AG09319 (cell line): ENCODE measurements at regions not wholly inside any gene's neighbourhood (a gene's known extent, or its start where the extent isn't known, plus 50 kb on each side); places are given as distances from the start of the nearest gene placed in this dataset.

Source experiments
- DNase-seq: peaks from one replicate; pipeline ENCODE4 v3.0.0-alpha.2; 2010; ENCODE audit warnings: low read depth; ENCODE audit errors: extremely low read depth
- TF ChIP-seq, protein P1 (sequence below): IDR thresholded peaks from 2 replicates; pipeline ENCODE4 v1.5.1; 2011; ENCODE audit warnings: low read depth, mild to moderate bottlenecking, inconsistent platforms, low read length, moderate library complexity

DNA sequence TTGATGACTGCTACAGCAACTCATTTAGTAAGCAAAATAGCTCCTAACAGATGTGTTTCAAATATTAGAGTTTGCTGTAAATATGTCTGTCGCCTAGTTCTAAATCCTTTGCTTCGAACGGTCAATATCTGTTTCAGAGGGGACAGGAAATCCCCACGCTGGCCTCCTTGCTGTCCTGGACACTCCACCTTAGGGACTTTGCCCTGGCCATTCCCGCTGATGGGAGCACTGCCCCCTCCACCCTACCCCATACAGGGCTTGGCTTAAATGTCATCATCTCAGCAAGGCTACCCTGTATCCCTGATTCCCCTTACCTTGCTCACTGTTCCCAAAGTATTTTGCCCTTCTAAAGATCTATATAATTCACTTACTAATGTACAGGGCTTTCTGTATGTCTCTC lies 86.1 kb upstream of the HIVEP3 start:
- TF ChIP-seq, protein P1, sequence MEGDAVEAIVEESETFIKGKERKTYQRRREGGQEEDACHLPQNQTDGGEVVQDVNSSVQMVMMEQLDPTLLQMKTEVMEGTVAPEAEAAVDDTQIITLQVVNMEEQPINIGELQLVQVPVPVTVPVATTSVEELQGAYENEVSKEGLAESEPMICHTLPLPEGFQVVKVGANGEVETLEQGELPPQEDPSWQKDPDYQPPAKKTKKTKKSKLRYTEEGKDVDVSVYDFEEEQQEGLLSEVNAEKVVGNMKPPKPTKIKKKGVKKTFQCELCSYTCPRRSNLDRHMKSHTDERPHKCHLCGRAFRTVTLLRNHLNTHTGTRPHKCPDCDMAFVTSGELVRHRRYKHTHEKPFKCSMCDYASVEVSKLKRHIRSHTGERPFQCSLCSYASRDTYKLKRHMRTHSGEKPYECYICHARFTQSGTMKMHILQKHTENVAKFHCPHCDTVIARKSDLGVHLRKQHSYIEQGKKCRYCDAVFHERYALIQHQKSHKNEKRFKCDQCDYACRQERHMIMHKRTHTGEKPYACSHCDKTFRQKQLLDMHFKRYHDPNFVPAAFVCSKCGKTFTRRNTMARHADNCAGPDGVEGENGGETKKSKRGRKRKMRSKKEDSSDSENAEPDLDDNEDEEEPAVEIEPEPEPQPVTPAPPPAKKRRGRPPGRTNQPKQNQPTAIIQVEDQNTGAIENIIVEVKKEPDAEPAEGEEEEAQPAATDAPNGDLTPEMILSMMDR: no peak
- no peak for DNase-seq

DNA sequence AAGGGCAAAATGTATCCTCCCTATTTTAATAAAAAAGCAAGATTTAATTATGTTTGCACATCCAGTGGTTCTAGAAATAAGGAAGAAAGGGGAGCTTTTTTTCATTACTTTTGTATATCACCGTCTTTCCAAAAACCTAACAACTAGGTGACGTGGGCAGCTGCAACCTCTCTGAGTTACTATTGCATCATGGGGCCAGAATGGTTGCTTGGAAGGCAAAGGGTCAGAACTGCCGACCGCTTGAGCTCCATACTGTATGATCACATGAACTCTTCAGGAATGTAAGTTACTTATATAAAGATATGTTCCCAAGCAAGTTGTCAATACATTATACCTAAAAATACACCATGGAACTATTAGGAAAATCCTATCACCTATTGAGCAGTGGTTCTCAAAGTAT lies 85.6 kb upstream of the HIVEP3 start:
- TF ChIP-seq, protein P1: no peak
- DNase-seq: no peak

DNA sequence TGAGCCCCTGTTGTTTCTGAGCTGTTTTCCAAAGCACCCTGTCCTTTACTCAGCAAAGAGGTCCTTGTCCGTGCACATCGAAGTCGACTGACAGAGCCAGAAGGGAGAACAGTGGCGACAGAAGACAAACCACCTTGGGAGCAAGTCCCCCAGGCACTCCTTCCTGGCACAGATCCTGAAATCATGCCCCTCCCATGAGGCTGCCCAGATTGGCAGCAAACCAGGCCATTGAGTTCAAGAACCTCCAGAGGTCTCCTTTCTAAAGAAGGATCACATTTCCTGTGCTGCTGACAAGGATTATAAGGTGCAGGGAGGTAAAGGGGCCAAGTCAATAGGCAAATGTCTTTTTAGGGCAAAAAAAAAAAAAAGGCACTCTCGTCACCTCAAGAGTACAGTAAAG lies 84.7 kb upstream of the HIVEP3 start:
- TF ChIP-seq, protein P1: no peak
- DNase-seq: no peak

DNA sequence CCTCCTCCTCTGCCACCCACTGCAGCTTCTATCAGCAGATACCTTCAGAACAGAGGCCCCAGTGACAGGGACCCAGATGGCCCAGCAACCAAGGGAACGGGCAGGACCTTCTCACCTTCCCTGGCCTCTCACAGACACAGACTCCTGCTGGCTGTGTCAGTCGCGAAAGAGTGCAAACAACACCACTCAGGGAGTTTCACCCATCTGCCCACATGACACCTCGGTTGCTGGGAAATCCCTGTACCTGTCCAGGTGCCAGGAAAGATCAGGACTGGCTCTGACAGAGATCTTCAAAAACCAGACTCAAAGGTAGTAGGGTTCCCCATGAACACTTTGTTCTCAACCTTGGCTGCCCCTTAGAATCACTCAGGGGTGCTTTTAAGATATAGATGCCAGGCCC lies 83.5 kb upstream of the HIVEP3 start:
- TF ChIP-seq, protein P1: no peak
- no peak for DNase-seq

DNA sequence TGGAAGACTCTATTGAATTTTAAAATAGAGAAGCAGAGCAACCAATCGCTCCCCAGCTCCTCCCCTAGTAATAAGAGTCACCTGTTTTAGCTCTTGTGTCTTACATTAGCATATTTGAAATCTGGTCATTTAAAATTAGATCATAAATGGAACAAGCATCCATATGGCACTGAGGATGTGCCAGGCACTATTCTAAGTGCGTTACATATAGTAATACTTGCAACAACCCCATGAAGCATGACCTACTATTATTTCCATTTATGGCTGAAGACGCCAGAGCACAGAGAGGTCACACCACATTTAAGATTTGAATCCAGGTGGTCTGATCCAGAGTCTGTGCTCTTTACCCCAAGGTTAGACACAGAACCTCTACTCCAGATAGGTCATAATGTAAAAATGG lies 82.0 kb upstream of the HIVEP3 start:
- DNase-seq: no peak
- TF ChIP-seq, protein P1: no peak

DNA sequence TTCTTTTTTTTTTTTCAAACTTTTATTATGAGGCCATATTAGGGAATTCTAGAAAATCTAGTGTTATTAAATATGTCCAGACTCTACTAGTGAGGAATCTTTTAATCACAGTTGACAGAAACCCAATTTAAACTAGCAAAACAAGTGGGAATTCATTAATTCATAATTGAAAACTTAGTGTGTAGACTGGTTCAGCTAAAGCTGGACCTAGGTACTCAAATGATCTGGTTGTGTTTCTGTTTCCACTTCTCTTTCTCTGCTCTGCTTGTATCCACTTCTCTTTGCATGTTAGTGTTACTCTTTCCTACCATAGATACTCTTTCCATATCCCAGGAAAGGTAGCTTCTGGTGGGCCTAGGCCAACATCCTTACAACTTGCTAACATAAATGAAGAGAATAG lies 81.2 kb upstream of the HIVEP3 start:
- no peak for DNase-seq
- TF ChIP-seq, protein P1: no peak

DNA sequence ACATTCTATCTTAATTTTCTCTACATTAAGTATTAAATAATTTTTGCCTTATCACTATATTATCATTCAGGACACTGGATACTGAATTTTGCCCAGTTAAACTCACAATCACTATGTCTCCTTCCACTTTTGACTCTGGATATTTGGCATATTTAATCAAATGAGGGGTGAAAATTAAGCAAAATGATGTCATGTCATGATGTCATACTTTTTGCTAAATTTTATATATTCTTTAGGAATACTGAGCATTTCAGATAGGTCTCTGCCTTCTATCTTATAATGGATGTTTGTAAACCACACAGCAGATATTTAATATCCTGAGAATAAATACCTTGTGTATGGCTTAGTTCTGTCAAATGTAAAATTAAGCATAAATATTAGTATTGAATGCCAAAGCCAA lies 79.5 kb upstream of the HIVEP3 start:
- no peak for DNase-seq
- TF ChIP-seq, protein P1: no peak

DNA sequence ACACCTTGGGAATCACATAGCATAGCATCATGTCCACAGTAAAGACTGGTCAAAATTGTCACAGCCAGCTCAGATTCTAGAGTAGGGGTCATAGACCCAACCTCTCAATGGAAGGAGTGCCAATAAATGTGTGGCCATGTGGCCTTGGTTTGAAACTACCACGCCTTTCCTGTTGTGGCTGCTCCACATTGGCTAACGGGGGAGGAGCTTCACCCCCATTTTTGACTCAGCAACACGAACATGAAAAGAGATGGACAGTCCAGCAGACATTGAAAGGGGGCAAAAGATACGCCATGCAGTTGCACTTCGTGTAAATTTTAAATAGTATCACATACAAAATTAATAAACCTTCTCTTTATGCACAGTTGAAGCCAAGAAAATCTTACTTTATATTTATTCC lies 78.4 kb upstream of the HIVEP3 start:
- DNase-seq: no peak
- TF ChIP-seq, protein P1: no peak
